ENCODE measurements at regions not wholly inside any gene's neighbourhood (a gene's known extent, or its start where the extent isn't known, plus 50 kb on each side); places are given as distances from the start of the nearest gene placed in this dataset.

DNA sequence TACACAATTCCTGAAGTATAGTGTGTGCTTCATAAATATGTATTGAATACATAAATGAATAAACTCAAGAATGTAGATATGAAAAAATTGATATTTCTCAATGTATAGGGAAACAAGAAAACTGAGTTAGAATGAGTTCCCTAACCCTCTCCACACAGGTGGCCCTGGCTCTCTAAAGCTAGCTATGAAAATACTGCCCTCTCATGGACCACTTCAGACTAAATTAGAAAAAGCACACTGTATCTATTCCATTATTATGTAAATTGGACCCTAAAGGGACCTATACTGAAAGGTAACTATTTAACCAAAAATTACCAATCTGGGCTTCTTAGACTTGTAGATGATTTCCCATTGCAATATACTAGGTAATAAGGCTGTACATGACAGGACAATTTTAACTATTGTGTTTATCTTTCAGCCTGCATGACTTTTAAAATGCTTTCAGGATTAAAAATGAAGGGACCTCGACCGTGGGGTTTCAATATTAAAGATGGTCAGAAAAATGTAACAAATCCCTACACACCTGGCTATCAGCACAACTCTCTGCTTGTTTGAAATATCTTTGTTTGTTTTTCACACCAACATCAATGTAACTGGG is 672.5 kb upstream of the KIF2B start:
- Mint-ChIP-seq H3K27me3 (no peaks in the 10 kb centered on the region), H3K27ac (no peak overlapping the region), H3K4me1 (no peaks in the 10 kb centered on the region), H3K4me3 (no peak overlapping the region), H3K36me3 (no peaks in the 10 kb centered on the region), H3K9me3 (peaks cover 2% of the 10 kb centered on the region)
- no peak for DNase-seq

DNA sequence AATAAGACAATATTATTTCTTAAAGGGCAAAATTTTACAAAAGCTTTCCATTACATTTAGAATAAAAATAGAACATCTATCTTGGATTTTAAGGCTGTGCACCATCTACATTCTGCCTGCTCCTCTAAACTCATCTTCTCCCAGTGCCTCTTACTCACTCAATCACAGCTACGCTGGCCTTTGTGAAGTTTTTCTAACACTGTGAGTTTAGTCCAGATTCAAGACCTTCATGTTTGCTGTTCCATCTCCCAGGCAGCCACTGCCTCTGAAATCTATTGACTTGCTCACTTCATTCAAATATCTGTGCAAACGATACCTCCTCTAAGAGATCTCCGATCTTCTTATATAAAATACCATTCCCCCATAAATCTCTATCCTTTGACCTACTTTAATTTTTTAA is 673.4 kb upstream of the KIF2B start:
- no peaks in the 10 kb centered on the region for H3K4me1 Mint-ChIP-seq
- H3K9me3 Mint-ChIP-seq, result peaks cover 2% of the 10 kb centered on the region
- H3K36me3 Mint-ChIP-seq, result no peaks in the 10 kb centered on the region
- H3K27me3 Mint-ChIP-seq, result no peaks in the 10 kb centered on the region
- no peak overlapping the region for H3K27ac Mint-ChIP-seq
- H3K4me3 Mint-ChIP-seq, result no peak overlapping the region
- DNase-seq, result no peak

- DNase-seq, result no peak
- no peaks in the 10 kb centered on the region for H3K36me3 Mint-ChIP-seq
- H3K4me3 Mint-ChIP-seq, result no peak overlapping the region
- H3K9me3 Mint-ChIP-seq, result peaks cover 2% of the 10 kb centered on the region
- H3K27me3 Mint-ChIP-seq, result no peaks in the 10 kb centered on the region
- H3K27ac Mint-ChIP-seq, result no peak overlapping the region
- no peaks in the 10 kb centered on the region for H3K4me1 Mint-ChIP-seq
These were observed 674.7 kb upstream of the KIF2B start for GRCh38 chr17:53148058-53148457.

DNA sequence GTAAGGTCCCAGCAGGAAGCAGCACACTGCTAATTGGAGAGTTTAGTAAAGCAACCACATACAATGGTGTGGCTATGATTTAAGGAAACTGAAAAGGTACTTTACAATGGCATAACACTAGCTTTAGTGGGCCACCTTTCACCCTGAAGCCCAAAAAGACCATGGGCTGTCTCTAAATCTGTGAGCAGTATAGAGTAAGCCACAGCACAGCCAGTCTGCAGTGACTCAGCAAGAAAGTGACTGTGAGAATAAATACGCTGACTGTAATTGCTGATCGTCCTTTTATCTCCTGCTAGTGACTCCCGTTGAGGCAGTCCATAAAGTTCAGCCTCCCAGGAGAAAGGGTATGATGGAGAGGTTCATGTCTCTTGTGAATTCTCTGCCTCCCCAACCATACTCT is 679.8 kb upstream of the KIF2B start:
- no peaks in the 10 kb centered on the region for H3K27me3 Mint-ChIP-seq
- H3K36me3 Mint-ChIP-seq, result no peaks in the 10 kb centered on the region
- H3K9me3 Mint-ChIP-seq, result no peaks in the 10 kb centered on the region
- no peaks in the 10 kb centered on the region for H3K4me1 Mint-ChIP-seq
- no peak overlapping the region for H3K27ac Mint-ChIP-seq
- no peak for DNase-seq
- no peak overlapping the region for H3K4me3 Mint-ChIP-seq

DNA sequence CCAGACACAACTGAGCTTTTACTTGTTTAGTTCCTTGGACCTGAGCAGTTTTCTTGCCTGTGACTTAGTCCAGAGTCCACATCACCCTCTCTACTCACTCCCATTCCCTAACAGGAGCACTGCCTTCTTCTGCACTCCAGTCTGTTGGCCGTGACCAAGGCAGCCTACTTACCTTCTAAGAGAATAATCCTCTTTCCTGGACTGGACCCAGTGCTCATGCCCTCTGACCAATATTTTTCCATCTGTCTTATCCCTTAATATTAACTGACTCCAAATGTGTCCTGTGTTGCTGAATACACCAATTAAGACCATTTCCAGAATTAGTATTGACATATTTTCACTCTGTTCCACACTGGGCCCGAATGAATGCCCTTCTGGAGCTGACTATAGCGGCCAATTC is 681.0 kb upstream of the KIF2B start:
- H3K27me3 Mint-ChIP-seq, result no peaks in the 10 kb centered on the region
- H3K27ac Mint-ChIP-seq, result no peak overlapping the region
- no peaks in the 10 kb centered on the region for H3K4me1 Mint-ChIP-seq
- no peak overlapping the region for H3K4me3 Mint-ChIP-seq
- no peaks in the 10 kb centered on the region for H3K9me3 Mint-ChIP-seq
- no peaks in the 10 kb centered on the region for H3K36me3 Mint-ChIP-seq
- no peak for DNase-seq

- H3K4me3 Mint-ChIP-seq, result no peak overlapping the region
- H3K27ac Mint-ChIP-seq, result no peak overlapping the region
- no peaks in the 10 kb centered on the region for H3K4me1 Mint-ChIP-seq
These were observed 681.4 kb upstream of the KIF2B start for GRCh38 chr17:53141280-53141679.

DNA sequence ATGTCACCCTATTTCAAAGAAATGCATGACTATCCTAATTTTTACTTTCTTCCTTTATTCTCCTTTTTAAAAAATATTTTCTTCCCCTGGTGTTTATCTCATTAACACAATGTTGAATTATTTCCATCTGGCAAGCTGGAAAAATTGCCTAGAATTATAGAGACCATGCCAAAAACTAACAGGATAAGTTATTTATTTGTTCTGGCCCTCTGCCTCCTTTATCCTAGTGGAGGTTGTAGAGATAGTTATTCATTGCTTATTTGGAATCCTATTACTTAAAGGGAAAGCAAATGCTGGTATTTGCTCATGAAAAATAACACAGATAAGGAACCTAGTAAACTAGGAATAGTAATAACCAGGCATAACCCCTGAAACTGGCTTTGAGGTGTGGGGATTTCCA is 684.9 kb upstream of the KIF2B start:
- H3K27me3 Mint-ChIP-seq, result no peaks in the 10 kb centered on the region
- H3K36me3 Mint-ChIP-seq, result no peaks in the 10 kb centered on the region
- H3K9me3 Mint-ChIP-seq, result no peaks in the 10 kb centered on the region
- no peak overlapping the region for H3K27ac Mint-ChIP-seq
- no peaks in the 10 kb centered on the region for H3K4me1 Mint-ChIP-seq
- DNase-seq, result no peak
- no peak overlapping the region for H3K4me3 Mint-ChIP-seq

More at GRCh38 chr17:53141280-53141679, 681.4 kb upstream of the KIF2B start:
- Mint-ChIP-seq H3K36me3 (no peaks in the 10 kb centered on the region), H3K9me3 (no peaks in the 10 kb centered on the region), H3K27me3 (no peaks in the 10 kb centered on the region)
- no peak for DNase-seq

- Mint-ChIP-seq H3K36me3 (no peaks in the 10 kb centered on the region), H3K27me3 (no peaks in the 10 kb centered on the region), H3K4me1 (no peaks in the 10 kb centered on the region), H3K27ac (no peak overlapping the region), H3K9me3 (peaks cover 1% of the 10 kb centered on the region), H3K4me3 (no peak overlapping the region)
- no peak for DNase-seq
These were observed 686.8 kb upstream of the KIF2B start for GRCh38 chr17:53135969-53136368.

- no peak for DNase-seq
- no peaks in the 10 kb centered on the region for H3K36me3 Mint-ChIP-seq
- no peak overlapping the region for H3K27ac Mint-ChIP-seq
- no peaks in the 10 kb centered on the region for H3K27me3 Mint-ChIP-seq
- H3K9me3 Mint-ChIP-seq, result peaks cover 1% of the 10 kb centered on the region
- no peak overlapping the region for H3K4me3 Mint-ChIP-seq
- H3K4me1 Mint-ChIP-seq, result no peaks in the 10 kb centered on the region
These were observed 688.2 kb upstream of the KIF2B start for GRCh38 chr17:53134548-53134947.

DNA sequence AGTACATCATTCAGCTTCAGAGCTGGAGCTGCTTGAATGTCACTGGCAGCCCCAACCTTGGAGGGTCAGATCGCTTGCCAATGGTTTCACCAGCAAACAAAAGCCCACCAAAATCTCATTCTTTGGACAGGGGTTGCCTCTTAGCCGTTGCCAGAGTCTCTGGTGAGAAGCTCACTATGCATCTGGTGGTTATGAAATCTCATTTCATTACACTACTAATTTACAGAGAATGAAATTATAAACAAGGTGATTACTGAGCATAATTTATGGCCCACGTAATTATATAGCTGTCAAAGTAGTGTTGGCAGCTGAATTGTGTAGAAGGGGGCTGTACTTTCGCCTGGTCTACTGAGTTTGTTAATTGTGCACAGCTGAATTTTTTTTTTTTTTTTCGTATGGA is 688.9 kb upstream of the KIF2B start:
- no peak overlapping the region for H3K27ac Mint-ChIP-seq
- no peaks in the 10 kb centered on the region for H3K27me3 Mint-ChIP-seq
- no peaks in the 10 kb centered on the region for H3K36me3 Mint-ChIP-seq
- H3K9me3 Mint-ChIP-seq, result peaks cover 1% of the 10 kb centered on the region
- no peak for DNase-seq
- no peaks in the 10 kb centered on the region for H3K4me1 Mint-ChIP-seq
- H3K4me3 Mint-ChIP-seq, result no peak overlapping the region

GRCh38 chr17:53129863-53130262 is 692.9 kb upstream of the KIF2B start:
- Mint-ChIP-seq H3K4me3 (no peak overlapping the region), H3K9me3 (peaks cover 1% of the 10 kb centered on the region), H3K36me3 (no peaks in the 10 kb centered on the region), H3K27me3 (no peaks in the 10 kb centered on the region), H3K27ac (no peak overlapping the region), H3K4me1 (no peaks in the 10 kb centered on the region)
- DNase-seq, result no peak

- DNase-seq, result no peak
- H3K27me3 Mint-ChIP-seq, result no peaks in the 10 kb centered on the region
- peaks cover 1% of the 10 kb centered on the region for H3K9me3 Mint-ChIP-seq
- H3K4me3 Mint-ChIP-seq, result no peak overlapping the region
- H3K4me1 Mint-ChIP-seq, result no peaks in the 10 kb centered on the region
- no peaks in the 10 kb centered on the region for H3K36me3 Mint-ChIP-seq
- H3K27ac Mint-ChIP-seq, result no peak overlapping the region
These were observed 695.4 kb upstream of the KIF2B start for GRCh38 chr17:53127331-53127730.

- H3K4me3 Mint-ChIP-seq, result no peak overlapping the region
- no peak for DNase-seq
- no peaks in the 10 kb centered on the region for H3K36me3 Mint-ChIP-seq
- H3K4me1 Mint-ChIP-seq, result no peaks in the 10 kb centered on the region
- no peaks in the 10 kb centered on the region for H3K9me3 Mint-ChIP-seq
- no peaks in the 10 kb centered on the region for H3K27me3 Mint-ChIP-seq
- no peak overlapping the region for H3K27ac Mint-ChIP-seq
These were observed 699.8 kb upstream of the KIF2B start for GRCh38 chr17:53122966-53123365.

GRCh38 chr17:53119773-53120172 is 703.0 kb upstream of the KIF2B start:
- DNase-seq, result no peak
- Mint-ChIP-seq H3K36me3 (no peaks in the 10 kb centered on the region), H3K9me3 (peaks cover 11% of the 10 kb centered on the region), H3K27ac (no peak overlapping the region), H3K27me3 (no peaks in the 10 kb centered on the region), H3K4me3 (no peak overlapping the region), H3K4me1 (no peaks in the 10 kb centered on the region)

DNA sequence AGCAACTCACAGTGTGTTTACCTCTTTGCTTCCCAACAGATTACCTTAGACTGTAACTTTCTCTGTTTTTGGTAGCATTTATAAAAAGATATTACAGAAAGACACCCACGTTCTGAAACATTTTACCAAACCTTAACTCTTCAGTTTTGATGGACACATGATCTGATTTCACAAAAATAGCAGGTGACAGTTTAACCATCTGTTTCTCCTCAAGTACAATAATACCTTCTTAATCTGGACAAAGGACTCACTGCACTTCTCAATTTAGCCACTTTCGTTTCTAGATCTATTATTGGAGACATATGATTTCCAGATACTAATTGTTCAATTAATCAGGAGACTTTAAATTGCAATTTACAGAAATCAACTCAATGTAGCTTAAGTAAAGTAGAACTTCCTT is 703.8 kb upstream of the KIF2B start:
- H3K36me3 Mint-ChIP-seq, result no peaks in the 10 kb centered on the region
- H3K27me3 Mint-ChIP-seq, result no peaks in the 10 kb centered on the region
- H3K4me1 Mint-ChIP-seq, result no peaks in the 10 kb centered on the region
- no peak for DNase-seq
- H3K9me3 Mint-ChIP-seq, result peaks cover 11% of the 10 kb centered on the region
- no peak overlapping the region for H3K4me3 Mint-ChIP-seq
- H3K27ac Mint-ChIP-seq, result no peak overlapping the region

DNA sequence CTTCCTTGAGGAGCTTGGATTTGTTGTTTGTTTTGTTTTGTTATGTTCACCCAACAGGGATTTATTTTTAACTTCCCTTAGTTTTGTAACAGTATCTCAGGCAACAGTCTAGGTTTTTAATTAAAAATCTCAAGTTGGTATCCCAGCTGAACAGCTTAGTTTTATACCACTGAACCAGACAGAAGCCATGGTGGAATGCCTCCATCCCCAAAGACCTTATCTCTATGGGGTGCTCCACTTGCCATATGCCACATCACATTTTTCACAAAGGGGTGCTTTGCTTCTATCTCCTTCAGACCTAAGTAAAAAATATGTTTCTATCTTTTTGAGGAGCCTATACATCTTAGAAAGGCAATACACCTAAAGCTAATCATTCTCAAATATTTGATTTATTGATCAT is 715.8 kb upstream of the KIF2B start:
- Mint-ChIP-seq H3K27ac (no peak overlapping the region), H3K4me3 (no peak overlapping the region), H3K36me3 (no peaks in the 10 kb centered on the region), H3K4me1 (no peaks in the 10 kb centered on the region), H3K9me3 (peaks cover 8% of the 10 kb centered on the region), H3K27me3 (no peaks in the 10 kb centered on the region)
- DNase-seq, result no peak

DNA sequence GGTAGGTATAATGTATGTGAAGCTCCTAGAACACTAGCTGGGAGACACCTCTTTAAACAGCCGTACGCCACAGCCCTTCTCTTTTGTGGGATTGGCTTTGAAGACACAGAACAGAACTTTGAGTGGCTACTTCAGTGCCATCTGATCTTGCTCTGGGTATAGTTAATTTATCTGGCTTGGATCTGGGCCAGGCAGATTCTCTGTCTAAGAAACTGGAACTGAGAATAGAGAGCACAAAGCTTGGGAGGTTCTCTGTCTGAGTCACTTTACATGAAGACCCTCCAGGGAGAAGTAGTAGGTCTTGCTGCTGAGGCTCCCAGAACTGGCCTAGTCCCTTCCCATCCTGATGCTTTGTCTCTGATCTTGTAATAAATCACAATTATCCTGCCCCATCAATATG is 721.0 kb upstream of the KIF2B start:
- Mint-ChIP-seq H3K36me3 (no peaks in the 10 kb centered on the region), H3K9me3 (peaks cover 8% of the 10 kb centered on the region), H3K4me3 (no peak overlapping the region), H3K4me1 (no peaks in the 10 kb centered on the region), H3K27me3 (no peaks in the 10 kb centered on the region), H3K27ac (no peak overlapping the region)
- DNase-seq, result no peak
